LNCaP clone FGC (cell line): ENCODE measurements at regions not wholly inside any gene's neighbourhood (a gene's known extent, or its start where the extent isn't known, plus 50 kb on each side); places are given as distances from the start of the nearest gene placed in this dataset.

Experiments
- DNase-seq: peaks from one replicate; pipeline ENCODE4 v3.0.0-alpha.2; 2011; ENCODE audit warnings: low read depth
- H3K4me3 ChIP-seq: 2 replicates; pipeline ENCODE4 v1.5.1; 2011; ENCODE audit warnings: mild to moderate bottlenecking, low read depth, low read length, control low read depth
- CTCF ChIP-seq: IDR thresholded peaks from 2 replicates; pipeline ENCODE4 v1.5.1; 2012; ENCODE audit warnings: mild to moderate bottlenecking; ENCODE audit not compliant: control insufficient read depth, insufficient read depth; ENCODE audit errors: extremely low read depth

- no peak for TF ChIP-seq CTCF
- no peak overlapping the region for H3K4me3 ChIP-seq
- DNase-seq: no peak
Observed at GRCh38 chr12:126019385-126019784, 954.1 kb downstream of the AACS start.

GRCh38 chr12:126021675-126022074 is 956.4 kb downstream of the AACS start:
- no peak for DNase-seq
- no peak overlapping the region for H3K4me3 ChIP-seq
- TF ChIP-seq CTCF: no peak

GRCh38 chr12:126027825-126028224 is 962.6 kb downstream of the AACS start:
- TF ChIP-seq CTCF: no peak
- H3K4me3 ChIP-seq: no peak overlapping the region
- DNase-seq: no peak

- no peak for DNase-seq
- TF ChIP-seq CTCF: no peak
- H3K4me3 ChIP-seq: no peak overlapping the region
Observed at GRCh38 chr12:126030573-126030972, 965.3 kb downstream of the AACS start.

- no peak for DNase-seq
- no peak for TF ChIP-seq CTCF
- H3K4me3 ChIP-seq: no peak overlapping the region
Observed at GRCh38 chr12:126033751-126034150, 968.5 kb downstream of the AACS start.

GRCh38 chr12:126036348-126036747 is 971.1 kb downstream of the AACS start:
- peak; percentile 19 for DNase-seq
- no peak overlapping the region for H3K4me3 ChIP-seq
- no peak for TF ChIP-seq CTCF

GRCh38 chr12:126038434-126038833 is 973.2 kb downstream of the AACS start:
- no peak for TF ChIP-seq CTCF
- DNase-seq: no peak
- no peak overlapping the region for H3K4me3 ChIP-seq
